ENCODE measurements at regions not wholly inside any gene's neighbourhood (a gene's known extent, or its start where the extent isn't known, plus 50 kb on each side); places are given as distances from the start of the nearest gene placed in this dataset.
"Not testable (repeated sequence)": the region's sequence is repeated elsewhere in the genome, so short reads cannot be mapped to it uniquely, and the experiment has no call there.

DNA sequence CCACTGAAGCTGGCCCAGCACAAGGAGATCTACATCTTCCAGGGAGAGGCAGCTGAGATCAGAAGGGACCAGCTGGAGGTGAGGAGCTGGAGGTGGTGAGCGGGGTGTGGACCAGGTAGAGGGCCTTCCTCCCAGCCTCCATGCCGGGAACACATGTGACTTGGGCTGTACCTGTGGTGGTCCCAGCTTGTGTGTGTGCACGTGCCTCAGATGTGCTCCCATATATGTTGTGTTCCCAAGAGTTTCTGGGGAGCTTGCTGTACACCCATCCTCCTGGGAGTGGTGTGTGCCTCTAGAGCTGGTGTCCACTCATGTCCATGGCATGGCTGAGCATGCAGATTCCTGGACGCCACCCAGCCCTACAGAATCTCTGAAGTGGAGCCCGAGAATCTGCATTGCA lies 183.7 kb upstream of the AKAP13 start:
- DNase-seq: not testable (repeated sequence)

DNA sequence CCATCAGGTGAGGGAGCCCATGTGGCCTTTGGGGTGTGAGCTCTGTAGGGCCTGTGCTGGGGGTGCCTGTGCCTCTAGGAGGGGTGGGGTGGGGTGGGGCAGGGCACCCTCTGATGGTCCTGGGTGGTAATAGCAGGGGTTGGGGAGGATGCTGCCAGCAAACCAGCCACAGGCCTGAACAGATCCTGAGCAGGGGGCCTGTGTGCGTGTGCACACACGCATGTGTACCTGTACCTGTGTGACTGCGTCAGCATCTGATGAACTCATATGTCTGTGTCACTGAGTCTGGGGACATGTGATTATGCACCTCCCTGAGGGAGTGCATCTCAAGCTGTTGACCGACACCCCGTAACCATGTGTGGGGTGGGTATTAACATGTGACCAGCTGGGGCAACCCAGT lies 182.8 kb upstream of the AKAP13 start:
- DNase-seq: not testable (repeated sequence)

DNA sequence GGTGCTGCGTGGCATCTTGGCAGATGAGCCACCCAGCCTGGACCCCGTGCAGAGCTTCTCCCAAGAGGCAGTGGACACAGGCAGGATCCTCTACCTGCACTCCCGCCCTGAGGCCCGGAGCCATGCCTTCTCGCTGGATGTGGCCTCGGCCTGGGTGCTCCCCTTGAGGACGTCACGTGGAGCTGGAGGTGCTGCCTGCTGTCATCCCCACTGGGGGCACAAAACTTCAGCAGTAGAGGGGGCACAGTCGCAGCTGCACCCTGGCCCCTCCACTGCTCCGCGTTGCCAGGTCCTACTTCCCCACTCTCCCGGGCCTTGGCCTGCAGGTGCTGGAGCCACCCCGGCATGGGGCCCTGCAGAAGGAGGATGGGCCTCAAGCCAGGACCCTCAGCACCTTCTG lies 182.0 kb upstream of the AKAP13 start:
- not testable (repeated sequence) for DNase-seq

DNA sequence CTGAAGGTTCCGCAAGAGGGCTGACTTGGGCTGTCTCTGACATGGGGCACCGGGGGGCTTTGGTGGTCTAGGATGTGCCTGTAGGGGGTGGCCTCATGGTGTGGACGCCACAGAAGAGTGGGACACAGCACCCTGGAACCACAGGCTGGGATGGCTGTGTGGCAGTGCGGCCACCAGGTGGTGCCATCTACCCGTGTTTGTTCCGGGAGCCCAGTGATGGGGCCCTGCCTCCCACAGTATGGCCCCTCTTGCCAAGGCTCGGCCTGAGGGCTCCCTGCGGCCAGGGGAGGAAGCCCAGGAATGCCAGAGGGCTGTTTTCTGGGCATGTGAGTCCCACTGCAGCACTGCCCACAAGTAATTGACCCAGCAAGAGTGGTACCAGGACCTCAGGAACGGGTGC lies 180.2 kb upstream of the AKAP13 start:
- DNase-seq: not testable (repeated sequence)

DNA sequence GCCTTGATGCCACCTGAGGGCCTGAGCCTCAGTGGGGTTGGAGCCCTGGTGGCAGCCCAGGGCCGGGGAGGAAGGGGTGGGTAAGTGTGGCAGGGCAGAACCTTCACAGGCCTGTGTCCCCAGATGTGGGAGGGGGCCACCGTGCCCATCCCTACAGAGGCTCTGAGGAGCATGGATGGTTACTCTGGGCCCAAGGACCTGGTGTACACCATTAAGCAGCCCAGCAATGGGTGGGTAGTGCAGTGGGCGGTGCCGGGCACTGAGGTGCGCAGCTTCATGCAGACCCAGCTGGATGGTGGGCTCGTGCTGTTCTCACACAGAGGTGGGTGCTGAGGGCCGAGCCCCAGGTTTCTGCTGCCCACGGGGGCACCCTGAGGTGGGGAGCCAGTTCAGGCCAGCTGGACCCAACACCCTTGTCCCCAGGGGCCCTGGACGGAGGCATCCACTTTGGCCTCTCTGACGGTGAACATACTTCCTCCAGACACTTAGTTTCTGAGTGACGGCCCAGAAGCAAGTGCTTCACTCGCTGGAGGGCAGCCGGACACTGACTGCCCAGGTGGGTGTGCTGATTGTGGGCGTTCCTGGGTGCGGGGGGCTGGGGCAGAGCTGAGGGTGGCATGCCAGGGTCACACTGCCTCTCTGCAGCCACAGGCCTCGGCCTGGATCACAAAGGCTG lies 179.1 kb upstream of the AKAP13 start:
- not testable (repeated sequence) for DNase-seq

DNA sequence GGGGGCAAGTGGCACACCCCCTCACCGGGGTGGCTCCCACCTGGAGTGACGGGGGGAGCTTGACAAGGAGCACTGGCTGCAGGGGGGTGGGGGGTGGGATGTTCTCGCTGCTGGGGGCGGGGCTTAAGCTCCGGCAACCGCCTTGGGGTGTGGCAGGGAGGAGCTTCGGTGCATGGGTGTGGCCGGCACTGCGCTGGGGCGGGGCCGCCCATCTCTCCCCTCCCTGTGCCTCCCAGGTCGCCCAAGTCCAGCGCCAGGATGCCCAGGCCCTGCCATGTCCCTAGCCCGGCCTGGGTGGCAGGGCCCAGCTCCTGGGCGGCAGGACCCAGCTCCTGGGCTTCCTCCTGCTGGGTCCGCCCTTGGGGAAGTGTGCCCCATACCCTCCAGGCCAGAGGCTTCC lies 175.9 kb upstream of the AKAP13 start:
- DNase-seq: not testable (repeated sequence)

DNA sequence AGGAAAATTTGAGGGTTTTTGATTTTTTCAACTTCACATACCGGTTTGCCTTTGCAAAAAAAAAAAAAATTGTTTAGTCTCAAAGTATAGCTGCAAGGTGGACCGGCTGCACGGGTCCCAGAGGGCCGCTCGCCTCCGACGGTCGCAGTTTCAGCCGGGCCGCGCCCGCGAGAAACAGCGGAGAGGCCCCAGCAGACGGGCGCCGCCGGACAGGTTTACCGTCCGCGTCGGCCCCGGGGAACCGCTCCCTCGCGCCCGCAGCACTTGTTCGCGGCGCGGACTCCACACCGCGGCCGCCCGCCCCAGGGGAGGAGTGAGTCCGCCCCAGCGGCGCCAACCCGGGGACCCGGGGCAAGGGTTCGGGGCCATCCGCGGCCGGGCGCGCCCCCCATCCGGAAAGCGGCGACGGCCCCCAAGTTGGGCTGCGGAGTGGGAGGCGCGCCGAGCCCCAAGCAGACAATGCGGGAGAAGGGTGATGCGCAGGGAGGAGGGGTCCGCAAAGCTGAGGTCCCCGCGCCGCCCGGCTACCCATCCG lies 146.5 kb upstream of the AKAP13 start:
- DNase-seq: not testable (repeated sequence)

DNA sequence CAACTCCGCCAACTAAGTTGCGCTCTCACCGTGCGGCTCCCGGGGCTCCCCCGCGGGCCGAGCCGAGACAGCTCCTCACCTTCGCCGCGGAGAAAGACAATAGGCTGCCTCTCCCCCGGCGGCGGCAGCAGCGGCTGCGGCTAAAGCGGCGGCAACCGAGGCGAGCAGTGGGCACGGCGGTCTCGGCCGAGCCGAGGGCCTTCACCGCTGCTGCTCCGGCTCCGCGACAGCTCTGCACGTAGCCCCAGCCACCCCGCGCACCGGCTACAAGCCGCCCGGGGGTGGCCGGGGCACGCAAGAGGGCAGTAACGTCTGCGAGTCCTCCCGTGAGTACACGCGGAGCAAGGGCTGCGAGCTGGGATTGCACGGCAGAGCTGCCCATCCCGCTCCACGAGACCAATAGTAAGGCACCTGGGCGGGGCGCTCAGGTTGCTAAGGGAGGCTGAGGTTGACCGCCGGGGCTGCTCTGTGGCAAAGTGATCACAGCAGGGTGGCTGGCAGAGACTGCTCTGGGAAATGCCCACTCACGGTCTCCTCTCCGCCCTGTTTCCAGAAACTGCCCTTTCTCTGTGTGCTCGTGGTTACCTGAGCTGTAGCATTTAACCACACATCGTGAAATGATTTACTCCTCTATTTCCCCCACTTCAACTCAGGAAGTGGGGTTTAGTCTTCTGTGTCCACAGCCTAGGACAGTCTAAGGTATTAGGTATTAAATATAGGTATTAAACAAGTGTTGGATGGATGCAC lies 145.8 kb upstream of the AKAP13 start:
- not testable (repeated sequence) for DNase-seq

DNA sequence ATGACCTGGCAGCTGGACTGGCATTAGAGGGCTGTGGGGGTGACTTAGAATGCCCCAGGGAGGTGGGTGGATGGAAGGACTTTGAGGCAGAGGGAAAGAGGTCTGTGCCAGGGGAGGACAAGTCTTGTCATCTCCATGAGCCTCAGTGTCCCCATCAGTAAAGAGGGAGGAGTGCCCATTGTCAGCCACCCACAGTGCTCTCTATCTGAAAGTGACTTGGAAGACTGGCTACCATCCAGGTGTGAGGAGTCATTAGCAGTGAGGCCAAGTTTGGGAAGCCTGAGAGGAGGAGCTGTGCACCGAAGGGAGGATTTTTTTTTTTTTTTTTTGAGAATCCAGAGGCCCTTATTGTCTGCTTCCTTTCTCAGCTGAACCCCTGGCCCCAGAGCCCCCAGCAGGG lies 136.3 kb upstream of the AKAP13 start:
- DNase-seq: not testable (repeated sequence)

DNA sequence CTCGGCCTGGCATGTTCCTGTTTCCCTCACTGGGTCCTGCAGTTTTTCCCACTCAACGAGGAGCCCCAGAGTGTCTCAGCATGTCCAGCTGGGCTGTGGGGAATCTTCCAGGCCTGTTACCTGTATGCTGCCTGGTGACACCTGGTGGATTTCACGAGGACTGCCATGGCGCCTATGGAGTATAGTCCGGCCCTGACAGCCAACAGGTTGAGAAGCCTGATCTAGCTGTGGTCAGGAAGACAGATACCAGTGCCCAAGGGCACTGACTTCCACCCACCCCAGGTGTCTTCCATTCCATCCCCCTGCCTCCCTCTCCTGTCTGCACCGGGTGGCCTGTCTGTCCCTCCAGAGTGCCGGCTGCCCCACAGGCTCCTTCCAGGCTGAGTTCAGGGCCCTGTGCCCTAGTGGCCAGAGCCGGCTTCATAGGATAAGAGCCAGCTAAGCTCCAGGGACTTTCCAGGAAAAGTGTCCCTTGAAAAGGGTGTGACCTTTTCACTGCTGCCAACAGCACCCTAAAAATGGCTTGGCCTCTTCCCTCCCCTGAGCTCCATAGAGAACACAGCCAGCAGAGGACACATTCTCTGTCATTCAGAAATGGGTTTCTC lies 129.4 kb upstream of the AKAP13 start:
- DNase-seq: not testable (repeated sequence)

DNA sequence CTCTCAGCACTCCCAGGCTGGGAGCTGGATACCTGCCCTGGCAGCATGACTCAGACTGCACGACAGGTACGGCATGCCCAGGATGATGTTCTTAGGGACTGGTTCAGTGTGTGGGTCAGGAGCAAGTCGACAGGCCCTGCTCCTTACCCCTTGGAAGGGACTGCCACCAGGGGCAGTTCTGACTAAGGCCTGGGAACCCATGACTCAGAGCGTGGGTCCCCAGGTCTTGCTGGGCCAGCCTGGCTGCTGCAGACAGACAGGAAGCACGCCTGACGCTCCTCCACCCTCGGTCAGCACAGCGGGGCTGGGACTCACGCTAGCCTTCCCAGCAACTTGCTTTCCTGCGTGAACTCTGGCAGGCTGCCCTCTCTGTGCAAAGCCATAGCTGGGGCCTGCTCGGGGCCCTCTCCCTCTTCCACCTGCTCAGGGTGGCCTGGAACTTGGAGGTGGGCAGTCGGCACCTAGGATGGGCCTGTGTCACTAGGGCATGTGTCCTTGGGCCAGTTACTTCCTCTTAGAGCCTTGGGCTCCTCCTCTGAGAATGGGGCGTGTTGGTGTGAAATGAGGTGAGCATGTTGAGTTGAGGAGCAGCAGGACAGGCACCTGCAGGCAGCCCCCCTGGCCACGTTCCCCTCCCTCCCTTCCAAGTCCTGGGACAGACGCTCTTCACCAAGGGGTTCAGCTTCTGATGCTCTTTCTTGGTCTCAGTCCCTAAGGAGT lies 127.0 kb upstream of the AKAP13 start:
- not testable (repeated sequence) for DNase-seq

DNA sequence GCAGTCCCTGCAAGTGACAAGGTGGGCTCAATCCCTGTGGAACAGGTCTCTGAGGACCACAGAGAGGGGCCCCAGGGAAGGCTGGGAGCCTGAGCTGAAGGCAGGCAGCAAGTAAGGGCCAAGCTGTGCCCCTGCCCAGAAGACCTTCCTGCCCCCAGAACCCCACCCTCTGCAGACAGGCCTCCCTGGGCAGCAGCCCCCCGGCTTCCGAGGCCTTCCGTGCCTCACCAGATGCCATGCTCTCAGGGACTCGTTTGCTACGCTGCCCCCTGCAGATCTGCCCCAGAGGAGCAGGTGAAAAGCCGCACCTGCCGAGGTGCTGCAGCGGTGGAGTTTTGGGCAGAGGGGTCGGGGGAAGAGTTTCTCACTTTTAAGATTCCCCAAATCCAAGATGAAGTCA lies 125.4 kb upstream of the AKAP13 start:
- not testable (repeated sequence) for DNase-seq

DNA sequence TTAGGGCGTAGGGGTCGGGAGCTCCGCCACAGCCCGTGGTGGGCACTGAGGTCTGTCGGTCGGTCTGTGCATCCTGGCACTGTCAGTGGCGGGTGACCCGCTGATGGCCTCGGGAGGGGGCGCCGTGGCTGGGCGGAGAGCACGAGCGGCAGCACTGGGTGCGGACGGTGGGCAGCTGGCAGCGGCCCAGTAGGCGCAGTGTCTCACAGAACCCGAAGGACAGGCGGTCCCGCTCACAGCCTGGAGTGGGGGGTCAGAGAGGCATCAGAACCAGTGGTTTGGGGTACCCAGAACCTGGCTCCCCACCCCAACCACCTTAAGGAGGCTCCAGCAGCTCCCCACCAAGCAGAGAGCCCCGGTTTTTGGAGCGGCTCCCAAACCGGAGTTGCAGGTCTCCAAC lies 124.9 kb upstream of the AKAP13 start:
- DNase-seq: not testable (repeated sequence)

DNA sequence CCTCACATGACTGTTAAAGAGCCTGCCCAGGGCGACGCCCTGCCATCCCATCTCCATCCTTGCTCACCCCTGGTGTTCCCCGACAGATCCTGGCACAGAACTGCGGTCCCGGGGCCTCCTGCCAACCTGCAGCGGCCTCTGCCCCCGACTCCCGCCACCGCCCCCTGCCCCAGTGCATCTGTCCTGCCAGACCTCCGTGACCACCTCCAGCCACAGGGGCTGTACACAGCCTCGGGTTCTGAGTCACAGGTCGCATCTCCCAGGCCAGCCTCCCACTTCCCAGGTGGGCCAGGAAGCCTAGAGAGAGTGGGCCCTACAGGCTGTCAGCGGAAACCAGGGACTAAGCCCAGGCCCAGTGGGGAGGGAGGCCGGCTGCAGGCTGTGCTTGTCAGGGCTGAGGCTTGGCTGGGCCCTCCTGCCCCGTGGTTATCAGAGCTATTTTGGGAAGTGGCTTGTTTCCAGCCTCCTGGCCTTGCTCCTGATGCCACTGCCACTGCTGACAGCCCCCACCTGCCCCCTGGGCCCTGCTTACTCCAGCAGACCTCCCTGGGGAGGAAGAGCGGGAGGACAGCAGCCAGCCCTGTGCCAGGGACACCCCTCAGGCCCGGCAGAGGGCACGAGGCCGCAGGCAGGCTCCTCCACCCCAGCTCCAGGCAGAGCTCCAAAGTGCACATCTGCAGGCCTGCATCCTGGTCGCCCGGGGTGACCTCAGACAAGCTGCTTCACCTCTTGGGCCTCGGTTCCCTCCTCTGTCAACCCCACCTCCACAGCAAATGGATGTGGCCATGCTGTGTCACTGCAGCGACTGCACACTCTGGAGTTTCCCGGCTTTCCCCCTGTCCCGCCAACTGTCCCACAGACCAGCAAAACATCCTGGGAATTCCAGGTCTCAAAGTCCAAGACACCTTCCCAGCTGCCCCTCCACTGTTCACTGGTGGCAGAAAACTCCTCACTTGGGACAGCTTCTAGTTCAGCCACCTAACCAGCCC lies 124.1 kb upstream of the AKAP13 start:
- not testable (repeated sequence) for DNase-seq

DNA sequence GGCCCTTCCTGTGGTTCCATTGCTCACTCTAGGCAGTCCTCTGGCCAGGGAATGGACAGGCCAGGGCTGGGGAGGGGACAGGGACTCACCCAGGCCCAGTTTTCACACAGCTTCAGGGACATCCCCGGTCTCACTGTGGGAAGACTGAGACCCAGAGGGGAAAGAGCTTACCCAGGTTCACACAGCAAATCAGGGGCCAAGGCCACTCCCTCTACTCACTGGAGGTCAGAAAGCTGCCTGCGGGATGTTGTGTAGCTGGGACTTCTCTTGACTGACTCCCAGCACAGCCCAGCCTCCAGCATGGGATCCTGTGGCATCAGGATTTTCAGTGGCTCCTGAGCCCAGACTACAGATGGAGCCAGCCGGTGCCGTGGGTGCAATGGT lies 122.3 kb upstream of the AKAP13 start:
- not testable (repeated sequence) for DNase-seq

DNA sequence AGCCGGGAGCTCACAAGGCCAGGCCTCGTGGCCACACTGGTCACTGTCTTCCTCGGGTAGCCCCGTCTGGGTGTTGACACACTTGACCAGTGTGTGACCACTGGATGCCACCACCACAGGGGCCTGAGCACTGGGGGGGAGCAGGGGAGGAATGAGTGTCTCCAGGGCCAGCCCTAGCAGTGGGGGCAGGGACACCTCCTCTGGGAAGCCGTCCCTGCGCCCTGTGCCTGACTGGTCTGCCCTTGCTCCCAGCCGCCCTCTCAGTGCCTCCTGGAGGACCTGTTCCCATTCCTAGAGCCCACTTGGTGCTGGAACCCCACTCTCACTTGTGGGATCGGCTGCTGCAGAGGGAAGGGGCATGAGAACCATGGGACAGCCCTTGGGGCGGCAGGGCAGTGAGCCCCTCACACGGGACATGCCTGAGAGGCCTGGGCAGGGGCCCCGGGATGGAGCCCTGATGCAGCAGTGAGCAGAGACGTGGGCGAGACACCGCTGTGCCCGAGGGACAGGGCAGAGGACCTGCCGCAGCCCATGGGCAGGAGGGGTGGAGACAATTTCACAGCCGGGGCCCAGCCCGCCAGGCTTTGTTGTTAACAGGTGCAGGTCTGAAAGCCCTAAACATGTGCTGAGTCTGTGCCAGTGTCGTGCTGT lies 121.7 kb upstream of the AKAP13 start:
- DNase-seq: not testable (repeated sequence)

DNA sequence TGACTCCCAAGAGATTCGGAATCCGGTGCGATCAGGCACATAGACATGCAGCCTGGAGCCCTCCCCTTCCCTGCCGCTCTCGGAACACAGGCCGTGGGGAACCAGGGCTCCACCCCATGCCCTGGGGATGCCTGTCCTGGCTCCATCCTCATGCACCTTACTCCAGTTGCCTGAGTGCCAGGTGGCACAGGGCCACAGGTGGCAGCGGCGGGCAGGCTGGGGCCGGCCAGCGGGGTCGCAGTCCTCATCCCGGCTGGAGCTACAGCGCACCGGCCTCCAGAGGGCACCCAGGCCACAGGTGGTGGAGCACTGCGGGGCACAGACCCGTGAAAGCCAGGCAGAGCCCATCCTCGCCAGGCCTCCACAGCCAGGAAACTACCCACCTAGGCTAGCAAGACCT lies 119.9 kb upstream of the AKAP13 start:
- not testable (repeated sequence) for DNase-seq

DNA sequence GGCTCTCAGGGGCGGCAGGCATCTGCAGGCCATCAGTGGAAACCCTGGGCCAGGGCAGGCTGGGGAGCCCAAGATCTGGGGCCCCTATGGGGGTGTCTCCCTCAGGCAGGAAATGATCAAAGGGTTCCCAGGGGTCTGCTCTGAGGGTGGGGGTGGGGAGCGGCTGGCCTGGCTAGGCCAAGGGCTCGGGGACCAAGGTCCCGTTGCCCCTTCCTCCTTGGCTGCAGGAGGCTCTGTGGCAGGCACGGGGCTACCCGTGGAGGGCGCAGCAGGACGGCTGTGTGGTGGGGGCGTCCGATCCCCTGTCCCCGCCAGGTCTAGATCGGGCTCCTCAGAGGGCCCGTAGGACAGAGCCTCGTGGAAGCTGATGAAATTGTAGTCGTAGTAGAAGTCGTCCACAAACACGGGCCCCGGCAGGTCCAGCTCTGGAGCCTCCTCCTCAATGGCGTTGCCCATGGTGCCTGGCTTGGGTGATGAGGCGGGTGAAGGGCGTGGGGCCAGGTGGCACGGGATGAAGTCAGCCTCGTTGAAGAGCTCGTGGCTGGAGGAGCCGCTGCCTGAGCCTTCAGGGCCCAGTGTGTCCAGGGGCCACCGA lies 117.8 kb upstream of the AKAP13 start:
- not testable (repeated sequence) for DNase-seq

DNA sequence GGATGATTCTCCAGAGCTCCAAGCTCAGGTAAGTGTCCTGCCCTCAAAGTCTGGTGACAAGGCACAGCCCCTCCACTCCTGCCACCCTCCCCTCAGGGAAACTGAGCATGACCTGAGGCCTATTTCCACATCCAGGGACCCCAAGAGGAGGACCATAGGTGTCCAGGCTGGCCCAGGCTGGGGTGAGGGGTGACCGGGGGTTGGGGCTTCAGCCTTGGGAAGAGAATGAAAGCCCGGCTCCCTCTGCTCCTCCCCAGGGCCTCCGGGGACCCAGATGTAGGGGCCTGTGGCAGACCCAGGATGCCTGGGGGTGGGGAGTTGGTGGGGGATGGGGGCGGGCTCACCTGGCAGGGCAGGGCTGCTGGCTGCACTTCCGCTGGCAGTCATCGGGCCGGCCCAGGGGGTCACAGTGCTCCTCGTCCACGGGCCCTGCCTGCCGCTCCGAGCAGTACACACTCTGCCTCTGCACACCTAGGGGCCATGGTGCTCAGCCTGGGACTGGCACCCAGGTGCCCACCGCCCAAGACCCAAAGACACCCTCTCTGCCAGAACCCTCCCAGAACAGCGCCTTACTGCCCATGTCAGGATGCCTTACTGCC lies 116.5 kb upstream of the AKAP13 start:
- DNase-seq: not testable (repeated sequence)

DNA sequence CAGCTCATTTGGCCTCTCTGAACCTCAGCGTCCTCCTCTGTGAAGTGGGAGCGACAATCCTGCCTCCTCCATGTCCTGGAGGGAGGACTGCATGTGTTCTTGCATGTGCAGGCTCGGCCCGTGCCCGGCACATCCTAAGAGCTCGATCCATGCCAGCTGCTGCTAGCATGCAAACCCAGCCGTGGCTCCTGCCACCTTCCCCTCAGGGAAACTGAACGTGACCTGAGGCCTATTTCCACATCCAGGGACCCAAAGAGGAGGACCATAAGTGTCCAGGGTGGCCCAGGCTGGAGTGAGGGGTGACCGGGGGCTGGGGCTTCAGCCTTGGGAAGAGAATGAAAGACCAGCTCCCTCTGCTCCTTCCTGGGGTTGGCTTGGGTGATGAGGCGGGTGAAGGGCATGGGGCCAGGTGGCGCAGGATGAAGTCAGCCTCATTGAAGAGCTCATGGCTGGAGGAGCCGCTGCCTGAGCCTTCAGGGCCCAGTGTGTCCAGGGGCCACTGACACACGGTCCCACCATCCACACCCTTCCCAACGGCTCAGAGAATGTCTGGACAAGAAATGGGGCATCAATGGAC lies 115.7 kb upstream of the AKAP13 start:
- not testable (repeated sequence) for DNase-seq
